SU-DHL-6 (cell line): ENCODE measurements at regions not wholly inside any gene's neighbourhood (a gene's known extent, or its start where the extent isn't known, plus 50 kb on each side); places are given as distances from the start of the nearest gene placed in this dataset.

Experiments used
- H2AFZ ChIP-seq: fragments of 200-600 bp; sonication (generic); 2 replicates; pipeline ENCODE4 v1.6.1; 2014; ENCODE audit warnings: low read depth, mild to moderate bottlenecking, moderate library complexity, mixed read lengths, antibody characterized with exemption, low read length; ENCODE audit not compliant: severe bottlenecking
- H3F3A ChIP-seq: fragments of 200-600 bp; shearing (Covaris generic); 2 replicates; pipeline ENCODE4 v1.6.0; 2016; ENCODE audit warnings: antibody characterized with exemption, mild to moderate bottlenecking; ENCODE audit not compliant: insufficient read depth
- H3K27ac ChIP-seq: fragments of 200-600 bp; sonication (generic); 2 replicates; pipeline ENCODE4 v1.5.1; 2016; ENCODE audit warnings: low read depth, mild to moderate bottlenecking, low read length, moderate library complexity, mixed read lengths
- H3K27me3 ChIP-seq: fragments of 200-600 bp; sonication (generic), shearing (Covaris generic); 2 replicates; pipeline ENCODE4 v1.6.0; 2014; ENCODE audit warnings: mild to moderate bottlenecking, low read length
- H3K36me3 ChIP-seq: fragments of 200-600 bp; sonication (generic); 2 replicates; pipeline ENCODE4 v1.6.1; 2014; ENCODE audit warnings: mild to moderate bottlenecking, low read length, mixed read lengths
- H3K4me2 ChIP-seq: fragments of 300-600, 200-600 bp; shearing (Covaris generic), sonication (generic); 2 replicates; pipeline ENCODE4 v1.6.0; 2014; ENCODE audit warnings: low read length, low read depth, mild to moderate bottlenecking; ENCODE audit not compliant: poor library complexity, severe bottlenecking
- H3K4me3 ChIP-seq: fragments of 200-600 bp; sonication (generic); 2 replicates; pipeline ENCODE4 v1.5.1; 2014; ENCODE audit warnings: antibody characterized with exemption, low read length, mild to moderate bottlenecking, mixed read lengths; ENCODE audit not compliant: insufficient read depth, poor library complexity, severe bottlenecking
- H3K79me2 ChIP-seq: fragments of 200-600 bp; sonication (generic); 2 replicates; pipeline ENCODE4 v1.6.1; 2014; ENCODE audit warnings: mild to moderate bottlenecking, low read length, moderate library complexity; ENCODE audit not compliant: insufficient read depth
- H3K9ac ChIP-seq: fragments of 200-600 bp; sonication (generic); 2 replicates; pipeline ENCODE4 v1.7.0; 2014; ENCODE audit warnings: mild to moderate bottlenecking, low read length
- H3K9me2 ChIP-seq: fragments of 200-600 bp; sonication (generic); replicated peaks from 2 replicates; pipeline ENCODE4 v1.6.1; 2014; ENCODE audit warnings: low read length; ENCODE audit not compliant: insufficient read depth
- H3K9me3 ChIP-seq: fragments of 200-600 bp; sonication (generic); 2 replicates; pipeline ENCODE4 v1.6.1; 2014; ENCODE audit warnings: low read length, mixed read lengths; ENCODE audit not compliant: insufficient read depth
- H4K20me1 ChIP-seq: fragments of 200-600 bp; sonication (generic); 2 replicates; pipeline ENCODE4 v1.6.1; 2014; ENCODE audit warnings: low read depth, mild to moderate bottlenecking, antibody characterized with exemption, low read length, moderate library complexity, mixed read lengths
- EZH2phosphoT487 ChIP-seq: fragments of 200-600 bp; sonication (generic), shearing (Covaris generic); conservative IDR thresholded peaks from 2 replicates; pipeline ENCODE4 v1.6.1; 2018; ENCODE audit warnings: mild to moderate bottlenecking, antibody characterized with exemption, low read length, moderate library complexity, mixed read lengths
- TF ChIP-seq, protein P1 (sequence below): fragments of 200-600 bp; sonication (generic); IDR thresholded peaks from one replicate; pipeline ENCODE4 v1.5.1; 2017; ENCODE audit warnings: antibody characterized with exemption, mild to moderate bottlenecking, low read length, moderate library complexity; ENCODE audit not compliant: insufficient read depth, poor library complexity, severe bottlenecking

GRCh38 chr14:43168371-43168925 is 1338.6 kb downstream of the FSCB start:
- Histone ChIP-seq H3K79me2 (no peaks in the 10 kb centered on the region), H3K4me3 (no peak overlapping the region), H3K27ac (no peak overlapping the region), H3K36me3 (no peaks in the 10 kb centered on the region), H3K9ac (no peak overlapping the region), H3K9me2 (no peaks in the 10 kb centered on the region), H4K20me1 (no peaks in the 10 kb centered on the region), H2AFZ (no peak overlapping the region), H3F3A (no peaks in the 10 kb centered on the region), H3K9me3 (no peaks in the 10 kb centered on the region), H3K27me3 (no peaks in the 10 kb centered on the region), H3K4me2 (no peak overlapping the region)
- TF ChIP-seq, protein P1, sequence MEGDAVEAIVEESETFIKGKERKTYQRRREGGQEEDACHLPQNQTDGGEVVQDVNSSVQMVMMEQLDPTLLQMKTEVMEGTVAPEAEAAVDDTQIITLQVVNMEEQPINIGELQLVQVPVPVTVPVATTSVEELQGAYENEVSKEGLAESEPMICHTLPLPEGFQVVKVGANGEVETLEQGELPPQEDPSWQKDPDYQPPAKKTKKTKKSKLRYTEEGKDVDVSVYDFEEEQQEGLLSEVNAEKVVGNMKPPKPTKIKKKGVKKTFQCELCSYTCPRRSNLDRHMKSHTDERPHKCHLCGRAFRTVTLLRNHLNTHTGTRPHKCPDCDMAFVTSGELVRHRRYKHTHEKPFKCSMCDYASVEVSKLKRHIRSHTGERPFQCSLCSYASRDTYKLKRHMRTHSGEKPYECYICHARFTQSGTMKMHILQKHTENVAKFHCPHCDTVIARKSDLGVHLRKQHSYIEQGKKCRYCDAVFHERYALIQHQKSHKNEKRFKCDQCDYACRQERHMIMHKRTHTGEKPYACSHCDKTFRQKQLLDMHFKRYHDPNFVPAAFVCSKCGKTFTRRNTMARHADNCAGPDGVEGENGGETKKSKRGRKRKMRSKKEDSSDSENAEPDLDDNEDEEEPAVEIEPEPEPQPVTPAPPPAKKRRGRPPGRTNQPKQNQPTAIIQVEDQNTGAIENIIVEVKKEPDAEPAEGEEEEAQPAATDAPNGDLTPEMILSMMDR = no peak
- TF ChIP-seq EZH2phosphoT487 = no peak

DNA sequence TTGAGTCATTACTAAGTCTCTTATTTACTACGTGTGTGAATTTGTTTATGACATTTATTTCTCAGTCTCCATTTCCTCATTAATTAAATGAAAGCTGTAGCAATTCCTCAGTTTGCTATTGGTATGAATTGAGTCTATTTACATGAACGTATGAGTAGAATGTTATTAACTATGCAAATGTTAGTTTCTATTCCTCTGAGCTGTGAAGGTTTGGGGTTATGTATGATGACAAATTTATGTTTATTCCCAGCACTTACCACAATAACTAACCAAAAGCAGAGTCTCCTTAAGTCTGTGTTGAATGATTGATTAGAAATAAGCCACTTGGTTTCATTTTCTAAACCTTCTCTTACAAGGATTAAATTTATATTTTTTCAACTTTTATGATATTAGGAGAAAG is 1340.9 kb downstream of the FSCB start:
- Histone ChIP-seq H3K9ac (no peak overlapping the region), H3K27ac (no peak overlapping the region), H3K27me3 (no peaks in the 10 kb centered on the region), H3F3A (no peaks in the 10 kb centered on the region), H3K36me3 (no peaks in the 10 kb centered on the region), H2AFZ (no peak overlapping the region), H3K79me2 (no peaks in the 10 kb centered on the region), H3K4me3 (no peak overlapping the region), H3K9me3 (no peaks in the 10 kb centered on the region), H4K20me1 (no peaks in the 10 kb centered on the region), H3K4me2 (no peak overlapping the region), H3K9me2 (no peaks in the 10 kb centered on the region)
- no peak for TF ChIP-seq EZH2phosphoT487
- TF ChIP-seq, protein P1 = no peak

DNA sequence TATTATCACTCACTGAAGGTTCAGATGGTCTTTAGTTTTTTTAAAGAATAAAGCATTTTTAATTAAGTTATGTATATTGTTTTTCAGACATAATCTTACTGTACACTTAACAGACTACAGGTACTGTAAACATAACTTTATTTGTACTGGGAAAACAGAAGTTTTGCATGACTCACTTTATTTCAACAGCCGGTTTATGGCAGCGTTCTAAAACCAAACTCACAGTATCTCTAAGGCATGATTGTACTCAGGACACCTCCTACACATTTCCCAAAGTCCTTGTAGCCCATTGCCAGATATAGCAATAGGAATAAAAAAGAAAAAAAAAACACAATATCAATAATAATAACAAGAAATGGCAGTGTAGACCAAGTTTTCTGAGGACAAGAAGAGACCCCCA is 1341.4 kb downstream of the FSCB start:
- H3K9me3 ChIP-seq = no peaks in the 10 kb centered on the region
- no peak overlapping the region for H3K9ac ChIP-seq
- no peaks in the 10 kb centered on the region for H3K79me2 ChIP-seq
- H3K4me3 ChIP-seq = no peak overlapping the region
- no peaks in the 10 kb centered on the region for H3K36me3 ChIP-seq
- TF ChIP-seq EZH2phosphoT487 = no peak
- TF ChIP-seq, protein P1 = no peak
- H4K20me1 ChIP-seq = no peaks in the 10 kb centered on the region
- H3K27ac ChIP-seq = no peak overlapping the region
- H3K27me3 ChIP-seq = no peaks in the 10 kb centered on the region
- H3K4me2 ChIP-seq = no peak overlapping the region
- no peaks in the 10 kb centered on the region for H3F3A ChIP-seq
- no peak overlapping the region for H2AFZ ChIP-seq
- H3K9me2 ChIP-seq = no peaks in the 10 kb centered on the region
